Osteoblast (primary cell): ENCODE measurements at regions not wholly inside any gene's neighbourhood (a gene's known extent, or its start where the extent isn't known, plus 50 kb on each side); places are given as distances from the start of the nearest gene placed in this dataset.

Experiments
- DNase-seq: peaks from one replicate; pipeline ENCODE4 v3.0.0; 2011; ENCODE audit warnings: low spot score, mixed read lengths; ENCODE audit not compliant: insufficient read length; ENCODE audit errors: missing footprints
- H2AFZ ChIP-seq: 2 replicates; pipeline ENCODE4 v1.6.0; 2011; ENCODE audit warnings: mild to moderate bottlenecking, low read length
- H3K27ac ChIP-seq: 2 replicates; pipeline ENCODE4 v1.5.1; 2011; ENCODE audit warnings: mild to moderate bottlenecking, low read depth, low read length, moderate library complexity
- H3K27me3 ChIP-seq: 2 replicates; pipeline ENCODE4 v1.6.0; 2012; ENCODE audit warnings: mild to moderate bottlenecking, control low read depth, inconsistent platforms, low read length, moderate library complexity; ENCODE audit not compliant: insufficient read depth
- H3K36me3 ChIP-seq: 2 replicates; pipeline ENCODE4 v1.5.1; 2011; ENCODE audit warnings: mild to moderate bottlenecking, low read length, control low read depth, moderate library complexity; ENCODE audit not compliant: insufficient read depth
- H3K4me1 ChIP-seq: 2 replicates; pipeline ENCODE4 v1.5.1; 2011; ENCODE audit warnings: mild to moderate bottlenecking, low read length, control low read depth, moderate library complexity; ENCODE audit not compliant: insufficient read depth
- H3K4me2 ChIP-seq: 2 replicates; pipeline ENCODE4 v1.6.0; 2011; ENCODE audit warnings: mild to moderate bottlenecking, low read length; ENCODE audit not compliant: insufficient read depth
- H3K4me3 ChIP-seq: fragments of 200-600 bp; sonication (generic); 3 replicates; pipeline ENCODE4 v1.5.1; 2012; ENCODE audit warnings: mild to moderate bottlenecking, low read length, inconsistent platforms; ENCODE audit not compliant: insufficient read depth
- H3K79me2 ChIP-seq: 2 replicates; pipeline ENCODE4 v1.6.0; 2012; ENCODE audit warnings: mild to moderate bottlenecking, low read length, control low read depth, inconsistent platforms; ENCODE audit not compliant: insufficient read depth
- H3K9me3 ChIP-seq: 2 replicates; pipeline ENCODE4 v1.5.1; 2011; ENCODE audit warnings: low read depth, low read length, control low read depth
- H4K20me1 ChIP-seq: 2 replicates; pipeline ENCODE4 v1.6.0; 2012; ENCODE audit warnings: mild to moderate bottlenecking, low read length, control low read depth; ENCODE audit not compliant: insufficient read depth
- TF ChIP-seq, protein P1 (sequence below): IDR thresholded peaks from 2 replicates; pipeline ENCODE4 v1.5.1; 2011; ENCODE audit warnings: mild to moderate bottlenecking, low read depth, low read length, moderate library complexity; ENCODE audit errors: extremely low read depth

DNA sequence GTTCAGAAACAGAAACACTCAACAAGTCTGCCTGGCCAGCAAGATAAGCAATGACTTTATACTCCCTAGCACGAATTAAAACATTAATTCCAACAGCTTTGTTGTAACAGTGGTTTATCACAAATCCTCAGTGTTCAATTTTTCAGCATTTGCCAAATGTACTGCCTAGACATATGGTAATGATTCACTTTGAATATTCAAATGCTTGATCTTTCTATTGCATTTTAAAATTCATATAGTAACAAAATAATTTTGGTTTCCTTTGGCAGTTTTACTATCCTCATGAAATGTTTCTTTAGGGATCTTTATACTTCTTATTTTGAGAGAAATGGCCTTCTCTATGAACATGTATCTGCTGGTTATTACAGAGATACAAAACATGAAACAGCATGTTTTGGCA lies 851.8 kb upstream of the NXPH2 start:
- Histone ChIP-seq H3K36me3 (no peaks in the 10 kb centered on the region), H3K4me1 (no peaks in the 10 kb centered on the region), H2AFZ (no peak overlapping the region), H3K9me3 (no peaks in the 10 kb centered on the region), H3K27me3 (no peaks in the 10 kb centered on the region), H3K4me3 (no peak overlapping the region), H3K27ac (no peak overlapping the region), H4K20me1 (no peaks in the 10 kb centered on the region), H3K79me2 (no peaks in the 10 kb centered on the region), H3K4me2 (no peak overlapping the region)
- no peak for DNase-seq
- TF ChIP-seq, protein P1, sequence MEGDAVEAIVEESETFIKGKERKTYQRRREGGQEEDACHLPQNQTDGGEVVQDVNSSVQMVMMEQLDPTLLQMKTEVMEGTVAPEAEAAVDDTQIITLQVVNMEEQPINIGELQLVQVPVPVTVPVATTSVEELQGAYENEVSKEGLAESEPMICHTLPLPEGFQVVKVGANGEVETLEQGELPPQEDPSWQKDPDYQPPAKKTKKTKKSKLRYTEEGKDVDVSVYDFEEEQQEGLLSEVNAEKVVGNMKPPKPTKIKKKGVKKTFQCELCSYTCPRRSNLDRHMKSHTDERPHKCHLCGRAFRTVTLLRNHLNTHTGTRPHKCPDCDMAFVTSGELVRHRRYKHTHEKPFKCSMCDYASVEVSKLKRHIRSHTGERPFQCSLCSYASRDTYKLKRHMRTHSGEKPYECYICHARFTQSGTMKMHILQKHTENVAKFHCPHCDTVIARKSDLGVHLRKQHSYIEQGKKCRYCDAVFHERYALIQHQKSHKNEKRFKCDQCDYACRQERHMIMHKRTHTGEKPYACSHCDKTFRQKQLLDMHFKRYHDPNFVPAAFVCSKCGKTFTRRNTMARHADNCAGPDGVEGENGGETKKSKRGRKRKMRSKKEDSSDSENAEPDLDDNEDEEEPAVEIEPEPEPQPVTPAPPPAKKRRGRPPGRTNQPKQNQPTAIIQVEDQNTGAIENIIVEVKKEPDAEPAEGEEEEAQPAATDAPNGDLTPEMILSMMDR, result no peak

DNA sequence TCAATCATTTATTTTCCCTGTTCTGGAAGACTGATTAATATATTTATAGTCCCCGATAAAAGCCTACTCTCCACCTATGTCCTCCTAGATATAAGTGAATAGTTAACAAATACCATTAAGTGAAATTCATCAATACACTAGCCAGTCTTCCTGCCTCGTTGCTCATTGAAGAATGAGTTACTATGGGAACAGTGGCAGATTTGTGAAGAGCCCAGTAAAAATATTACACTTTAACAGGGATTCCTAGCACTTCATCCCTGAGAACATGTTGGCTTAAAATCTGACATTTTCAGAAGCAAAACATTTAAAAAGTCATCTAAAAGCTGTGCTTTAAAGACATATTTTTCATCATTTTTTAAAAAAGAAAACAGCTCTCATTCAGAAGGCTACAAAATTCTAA lies 848.7 kb upstream of the NXPH2 start:
- Histone ChIP-seq H4K20me1 (no peaks in the 10 kb centered on the region), H3K4me1 (no peaks in the 10 kb centered on the region), H3K4me2 (no peak overlapping the region), H3K79me2 (no peaks in the 10 kb centered on the region), H2AFZ (no peak overlapping the region), H3K9me3 (no peaks in the 10 kb centered on the region), H3K36me3 (no peaks in the 10 kb centered on the region), H3K27me3 (no peaks in the 10 kb centered on the region), H3K4me3 (no peak overlapping the region), H3K27ac (no peak overlapping the region)
- TF ChIP-seq, protein P1, result no peak
- no peak for DNase-seq

DNA sequence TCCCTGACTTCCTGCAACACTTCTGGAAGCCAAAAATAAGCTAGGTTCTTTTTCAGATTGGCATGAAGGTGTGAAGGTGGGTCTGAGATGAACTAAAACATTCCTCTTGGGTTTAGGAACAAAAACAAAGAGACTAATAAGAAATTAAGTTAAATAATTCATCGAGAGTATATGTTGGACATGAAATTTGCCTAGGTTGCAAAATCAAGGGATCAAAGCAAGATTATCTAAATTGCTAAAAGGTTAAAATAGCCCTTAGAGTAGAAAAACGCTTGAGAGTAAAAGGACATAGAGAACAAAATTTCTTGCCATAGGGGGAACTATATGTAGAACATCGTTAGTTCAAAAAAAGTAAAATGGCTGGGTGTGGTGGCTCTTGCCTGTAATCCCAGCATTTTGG lies 845.9 kb upstream of the NXPH2 start:
- TF ChIP-seq, protein P1, result no peak
- H3K4me3 ChIP-seq, result no peak overlapping the region
- no peak overlapping the region for H3K27ac ChIP-seq
- no peaks in the 10 kb centered on the region for H3K9me3 ChIP-seq
- no peaks in the 10 kb centered on the region for H3K27me3 ChIP-seq
- no peaks in the 10 kb centered on the region for H3K4me1 ChIP-seq
- H2AFZ ChIP-seq, result no peak overlapping the region
- no peaks in the 10 kb centered on the region for H3K36me3 ChIP-seq
- no peaks in the 10 kb centered on the region for H4K20me1 ChIP-seq
- H3K4me2 ChIP-seq, result no peak overlapping the region
- no peak for DNase-seq
- H3K79me2 ChIP-seq, result no peaks in the 10 kb centered on the region

DNA sequence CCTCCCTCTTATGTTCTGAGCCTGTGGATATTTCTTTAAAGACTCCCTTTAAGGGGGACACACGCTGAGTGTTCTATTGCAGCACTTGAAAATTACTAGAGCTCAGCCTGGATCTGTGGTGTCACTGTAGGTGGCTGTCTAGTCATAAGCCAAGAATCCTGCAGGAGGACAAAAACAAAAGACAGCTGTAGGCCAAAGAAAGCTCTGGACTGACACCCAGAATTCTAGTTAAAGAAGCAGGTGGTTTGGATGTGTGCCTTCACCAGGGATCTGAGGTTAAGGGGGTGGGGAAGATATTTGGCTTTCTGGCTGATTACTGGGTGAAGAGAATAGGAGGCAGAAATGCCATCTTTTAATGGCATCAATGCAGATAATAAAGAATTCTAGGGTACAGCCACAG lies 842.5 kb upstream of the NXPH2 start:
- TF ChIP-seq, protein P1, result no peak
- Histone ChIP-seq H2AFZ (no peak overlapping the region), H3K27me3 (no peaks in the 10 kb centered on the region), H3K4me1 (no peaks in the 10 kb centered on the region), H3K4me3 (no peak overlapping the region), H4K20me1 (no peaks in the 10 kb centered on the region), H3K36me3 (no peaks in the 10 kb centered on the region), H3K79me2 (no peaks in the 10 kb centered on the region), H3K9me3 (no peaks in the 10 kb centered on the region), H3K27ac (no peak overlapping the region), H3K4me2 (no peak overlapping the region)
- no peak for DNase-seq
